ENCODE measurements at regions not wholly inside any gene's neighbourhood (a gene's known extent, or its start where the extent isn't known, plus 50 kb on each side); places are given as distances from the start of the nearest gene placed in this dataset.

- Mint-ChIP-seq H3K9me3 (ENCODE audit: low read depth, unreplicated experiment) (no peaks in the 10 kb centered on the region), H3K4me1 (ENCODE audit: low read depth, unreplicated experiment) (no peaks in the 10 kb centered on the region), H3K36me3 (ENCODE audit: insufficient read depth, unreplicated experiment) (no peaks in the 10 kb centered on the region), H3K27ac (ENCODE audit: unreplicated experiment) (no peak overlapping the region), H3K4me3 (ENCODE audit: low read depth, unreplicated experiment) (no peak overlapping the region), H3K27me3 (ENCODE audit: unreplicated experiment) (no peaks in the 10 kb centered on the region)
- TF ChIP-seq, protein P1, sequence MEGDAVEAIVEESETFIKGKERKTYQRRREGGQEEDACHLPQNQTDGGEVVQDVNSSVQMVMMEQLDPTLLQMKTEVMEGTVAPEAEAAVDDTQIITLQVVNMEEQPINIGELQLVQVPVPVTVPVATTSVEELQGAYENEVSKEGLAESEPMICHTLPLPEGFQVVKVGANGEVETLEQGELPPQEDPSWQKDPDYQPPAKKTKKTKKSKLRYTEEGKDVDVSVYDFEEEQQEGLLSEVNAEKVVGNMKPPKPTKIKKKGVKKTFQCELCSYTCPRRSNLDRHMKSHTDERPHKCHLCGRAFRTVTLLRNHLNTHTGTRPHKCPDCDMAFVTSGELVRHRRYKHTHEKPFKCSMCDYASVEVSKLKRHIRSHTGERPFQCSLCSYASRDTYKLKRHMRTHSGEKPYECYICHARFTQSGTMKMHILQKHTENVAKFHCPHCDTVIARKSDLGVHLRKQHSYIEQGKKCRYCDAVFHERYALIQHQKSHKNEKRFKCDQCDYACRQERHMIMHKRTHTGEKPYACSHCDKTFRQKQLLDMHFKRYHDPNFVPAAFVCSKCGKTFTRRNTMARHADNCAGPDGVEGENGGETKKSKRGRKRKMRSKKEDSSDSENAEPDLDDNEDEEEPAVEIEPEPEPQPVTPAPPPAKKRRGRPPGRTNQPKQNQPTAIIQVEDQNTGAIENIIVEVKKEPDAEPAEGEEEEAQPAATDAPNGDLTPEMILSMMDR (IDR thresholded peaks at IDR 0.05; ENCODE audit: unreplicated experiment): no peak
- intact Hi-C loops (cut with micrococcal nuclease; ENCODE audit: unreplicated experiment): no loop called here
- CTCF ChIA-PET: no interaction called here
- no peak for DNase-seq
- no TSS peak for BruUV-seq (replicated peaks)
These were observed 303.6 kb downstream of the PCDH10 start for GRCh38 chr4:133452678-133453077.

- Mint-ChIP-seq H3K9me3 (ENCODE audit: low read depth, unreplicated experiment) (no peaks in the 10 kb centered on the region), H3K27ac (ENCODE audit: unreplicated experiment) (no peak overlapping the region), H3K4me1 (ENCODE audit: low read depth, unreplicated experiment) (no peaks in the 10 kb centered on the region), H3K36me3 (ENCODE audit: insufficient read depth, unreplicated experiment) (no peaks in the 10 kb centered on the region), H3K27me3 (ENCODE audit: unreplicated experiment) (no peaks in the 10 kb centered on the region), H3K4me3 (ENCODE audit: low read depth, unreplicated experiment) (no peak overlapping the region)
- no TSS peak for BruUV-seq (replicated peaks)
- CTCF ChIA-PET: no interaction called here
- intact Hi-C loops (cut with micrococcal nuclease; ENCODE audit: unreplicated experiment): no loop called here
- TF ChIP-seq, protein P1 (IDR thresholded peaks at IDR 0.05; ENCODE audit: unreplicated experiment): no peak
- DNase-seq: no peak
These were observed 301.7 kb downstream of the PCDH10 start for GRCh38 chr4:133450813-133451212.

- no peak overlapping the region for H3K27ac Mint-ChIP-seq (ENCODE audit: unreplicated experiment)
These were observed 291.3 kb downstream of the PCDH10 start for GRCh38 chr4:133440404-133440803.

DNA sequence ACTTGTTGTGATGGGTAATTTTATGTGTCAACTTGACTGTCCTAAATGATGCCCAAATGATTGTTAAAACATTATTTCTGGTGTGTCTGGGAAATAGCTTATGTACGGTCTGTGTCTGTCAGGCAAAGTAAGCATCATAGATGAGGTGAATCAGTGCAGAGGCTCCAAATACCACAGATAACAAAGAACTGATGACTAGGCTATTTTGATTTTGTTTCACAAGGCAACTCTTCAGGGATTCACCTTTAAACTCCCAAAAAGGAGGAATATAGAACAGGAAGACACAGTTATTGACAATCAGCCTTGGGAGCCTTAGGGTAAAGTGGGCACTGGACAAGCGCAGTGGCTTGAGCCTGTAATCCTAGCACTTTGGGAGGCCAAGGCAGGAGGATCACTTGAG lies 290.7 kb downstream of the PCDH10 start:
- no peak overlapping the region for H3K4me3 Mint-ChIP-seq (ENCODE audit: low read depth, unreplicated experiment)
- no peak for DNase-seq
- H3K9me3 Mint-ChIP-seq (ENCODE audit: low read depth, unreplicated experiment): no peaks in the 10 kb centered on the region
- no TSS peak for BruUV-seq (replicated peaks)
- H3K27ac Mint-ChIP-seq (ENCODE audit: unreplicated experiment): no peak overlapping the region
- no peaks in the 10 kb centered on the region for H3K27me3 Mint-ChIP-seq (ENCODE audit: unreplicated experiment)
- intact Hi-C loops (cut with micrococcal nuclease; ENCODE audit: unreplicated experiment): no loop called here
- CTCF ChIA-PET: no interaction called here
- TF ChIP-seq, protein P1 (IDR thresholded peaks at IDR 0.05; ENCODE audit: unreplicated experiment): no peak
- H3K4me1 Mint-ChIP-seq (ENCODE audit: low read depth, unreplicated experiment): no peaks in the 10 kb centered on the region
- H3K36me3 Mint-ChIP-seq (ENCODE audit: insufficient read depth, unreplicated experiment): no peaks in the 10 kb centered on the region

More at GRCh38 chr4:133440404-133440803, 291.3 kb downstream of the PCDH10 start:
- no TSS peak for BruUV-seq (replicated peaks)
- no peaks in the 10 kb centered on the region for H3K9me3 Mint-ChIP-seq (ENCODE audit: low read depth, unreplicated experiment)
- no peaks in the 10 kb centered on the region for H3K36me3 Mint-ChIP-seq (ENCODE audit: insufficient read depth, unreplicated experiment)
- H3K4me3 Mint-ChIP-seq (ENCODE audit: low read depth, unreplicated experiment): no peak overlapping the region
- H3K27me3 Mint-ChIP-seq (ENCODE audit: unreplicated experiment): no peaks in the 10 kb centered on the region
- CTCF ChIA-PET: no interaction called here
- no peaks in the 10 kb centered on the region for H3K4me1 Mint-ChIP-seq (ENCODE audit: low read depth, unreplicated experiment)
- no peak for DNase-seq
- TF ChIP-seq, protein P1 (IDR thresholded peaks at IDR 0.05; ENCODE audit: unreplicated experiment): no peak
- intact Hi-C loops (cut with micrococcal nuclease; ENCODE audit: unreplicated experiment): no loop called here

GRCh38 chr4:133424605-133425004 lies 275.5 kb downstream of the PCDH10 start:
- TF ChIP-seq, protein P1 (IDR thresholded peaks at IDR 0.05; ENCODE audit: unreplicated experiment): no peak
- BruUV-seq (replicated peaks): no TSS peak

More at GRCh38 chr4:133424605-133425004, 275.5 kb downstream of the PCDH10 start:
- Mint-ChIP-seq H3K27me3 (ENCODE audit: unreplicated experiment) (no peaks in the 10 kb centered on the region), H3K9me3 (ENCODE audit: low read depth, unreplicated experiment) (no peaks in the 10 kb centered on the region), H3K27ac (ENCODE audit: unreplicated experiment) (no peak overlapping the region), H3K4me1 (ENCODE audit: low read depth, unreplicated experiment) (no peaks in the 10 kb centered on the region), H3K4me3 (ENCODE audit: low read depth, unreplicated experiment) (no peak overlapping the region), H3K36me3 (ENCODE audit: insufficient read depth, unreplicated experiment) (no peaks in the 10 kb centered on the region)
- CTCF ChIA-PET: no interaction called here
- intact Hi-C loops (cut with micrococcal nuclease; ENCODE audit: unreplicated experiment): no loop called here
- no peak for DNase-seq

Measured in Calu3 (cell line).